Stomach (tissue), 8 donors: ENCODE measurements at regions not wholly inside any gene's neighbourhood (a gene's known extent, or its start where the extent isn't known, plus 50 kb on each side); places are given as distances from the start of the nearest gene placed in this dataset.
"Not testable (repeated sequence)": the region's sequence is repeated elsewhere in the genome, so short reads cannot be mapped to it uniquely, and the experiment has no call there.

Experiments used
- DNase-seq, 2 donors: peaks; one replicate each; pipeline versions ENCODE4 v3.0.0 to v3.0.0-alpha.2; 2013 to 2019
- H3K27ac ChIP-seq, 5 donors: fragments of 200-600 bp in 4 of 5; sonication (generic) in 4 of 5; one replicate each; pipeline ENCODE4 v1.5.1; 2013 to 2019; ENCODE audit warnings: mild to moderate bottlenecking in 1 of 5, moderate library complexity in 1 of 5
- H3K27me3 ChIP-seq, 3 donors: fragments of 200-600 bp; sonication (generic); one replicate each; pipeline ENCODE4 v1.5.1; 2017 to 2019; ENCODE audit warnings: mixed run types in 1 of 3
- H3K36me3 ChIP-seq, 4 donors: fragments of 200-600 bp; sonication (generic); 1 replicate in 3 of 4; 2 replicates in 1 of 4; pipeline ENCODE4 v1.5.1; 2016 to 2019
- H3K4me1 ChIP-seq, 4 donors: fragments of 200-600 bp; sonication (generic); one replicate each; pipeline ENCODE4 v1.5.1; 2016 to 2019
- H3K4me3 ChIP-seq, 4 donors: fragments of 200-600 bp; sonication (generic) in 3 of 4; one replicate each; pipeline ENCODE4 v1.5.1; 2016 to 2019; ENCODE audit warnings: mild to moderate bottlenecking in 1 of 4
- H3K9me3 ChIP-seq, 4 donors: fragments of 200-600 bp; sonication (generic); one replicate each; pipeline ENCODE4 v1.5.1; 2016 to 2019
- CTCF ChIP-seq, 7 experiments: fragments of 450-650 bp in 4 of 7; fragments of 200-600 bp in 3 of 7; sonication (generic) in 3 of 7; IDR thresholded peaks; one replicate each; pipeline ENCODE4 v1.5.1; 2016 to 2019; ENCODE audit warnings: antibody characterized with exemption in 7 of 7, control low read depth in 2 of 7, mild to moderate bottlenecking in 1 of 7
- EP300 ChIP-seq: sonication (generic); formaldehyde crosslinking; IDR thresholded peaks from one replicate; pipeline ENCODE4 v1.6.1; 2017; ENCODE audit warnings: antibody characterized with exemption
- POLR2A ChIP-seq, 4 donors: fragments of 450-650 bp; IDR thresholded peaks; one replicate each; pipeline ENCODE4 v1.6.1; 2016; ENCODE audit warnings: antibody characterized with exemption in 4 of 4, control low read depth in 2 of 4, mild to moderate bottlenecking in 1 of 4, moderate library complexity in 1 of 4
- POLR2AphosphoS5 ChIP-seq, 3 donors: sonication (generic); formaldehyde crosslinking; IDR thresholded peaks; one replicate each; pipeline ENCODE4 v1.6.1; 2016; ENCODE audit warnings: antibody characterized with exemption in 3 of 3
- WGBS, 5 donors: extraction: QIAGEN DNeasy Blood & Tissue Kit in 3 of 5; methylation state at CpG; one replicate each; pipeline versions ENCODE4 v1.1.5 to v1.1.7; 2013 to 2018; 5-methylcytosine and 5-hydroxymethylcytosine counted together
- intact Hi-C: fragments of 100-400 bp; cut with DNase I; formaldehyde crosslinking; loops from one replicate; pipeline ENCODE4 v1.15.1; 2023; ENCODE audit warnings: low total_unique reads
- donor health status: healthy with polysubstance abuse.
- donor health status: Bipolar disorder and iron deficiency.
- donor health status: healthy.

- DNase-seq = no peak
- WGBS, 5 donors = 54 to 75% (median 70%) methylated on average over 6 of the region's 6 CpGs
- no peak overlapping the region for H3K27ac ChIP-seq
- intact Hi-C loops = no loop called here
- no peak overlapping the region for H3K4me3 ChIP-seq
- no peaks in the 10 kb centered on the region for H3K4me1 ChIP-seq
- peaks cover 0 to 43% (median 28%) of the 10 kb centered on the region in 4 donors for H3K9me3 ChIP-seq
- no peak for TF ChIP-seq EP300
- no peak for TF ChIP-seq CTCF (IDR thresholded peaks at IDR 0.05)
- no peak for TF ChIP-seq POLR2A (IDR thresholded peaks at IDR 0.05)
- TF ChIP-seq POLR2AphosphoS5 (IDR thresholded peaks at IDR 0.05) = no peak
- no peaks in the 10 kb centered on the region for H3K27me3 ChIP-seq
- H3K36me3 ChIP-seq = no peaks in the 10 kb centered on the region
Measured at GRCh38 chr4:159927781-159928180, 824.9 kb downstream of the RAPGEF2 start.

- H3K4me3 ChIP-seq, H3K27me3 ChIP-seq, DNase-seq, H3K36me3 ChIP-seq, intact Hi-C loops, H3K27ac ChIP-seq, H3K4me1 ChIP-seq: not testable (repeated sequence)
- WGBS, 5 donors = 86 to 98% (median 92%) methylated on average over 7 to 8 of the region's 8 CpGs
- H3K9me3 ChIP-seq = peaks cover 0 to 20% (median 6%) of the 10 kb centered on the region in 4 donors
Measured at GRCh38 chr4:159934602-159935001, 831.7 kb downstream of the RAPGEF2 start.

- no peak overlapping the region for H3K27ac ChIP-seq
- no peak for TF ChIP-seq CTCF (IDR thresholded peaks at IDR 0.05)
- WGBS, 5 donors = 74 to 87% (median 80%) methylated on average over 3 of the region's 3 CpGs
Measured at GRCh38 chr4:159937595-159937994, 834.7 kb downstream of the RAPGEF2 start.

GRCh38 chr4:159939681-159940080 is 836.8 kb downstream of the RAPGEF2 start:
- H3K27ac ChIP-seq, intact Hi-C loops, H3K4me1 ChIP-seq, DNase-seq, H3K27me3 ChIP-seq, H3K4me3 ChIP-seq, H3K36me3 ChIP-seq: not testable (repeated sequence)
- 90 to 100% (median 95%) methylated on average over 6 to 25 of the region's 25 CpGs for WGBS, 5 donors
- peaks cover 0 to 10% (median 2%) of the 10 kb centered on the region in 4 donors for H3K9me3 ChIP-seq

More at GRCh38 chr4:159937595-159937994, 834.7 kb downstream of the RAPGEF2 start:
- peaks cover 0 to 20% (median 6%) of the 10 kb centered on the region in 4 donors for H3K9me3 ChIP-seq
- no peaks in the 10 kb centered on the region for H3K36me3 ChIP-seq
- H3K4me1 ChIP-seq = no peaks in the 10 kb centered on the region
- intact Hi-C loops = no loop called here
- no peak for DNase-seq
- H3K4me3 ChIP-seq = no peak overlapping the region
- no peaks in the 10 kb centered on the region for H3K27me3 ChIP-seq

- Histone ChIP-seq H3K36me3 (no peaks in the 10 kb centered on the region), H3K4me3 (no peak overlapping the region), H3K4me1 (no peaks in the 10 kb centered on the region), H3K27me3 (no peaks in the 10 kb centered on the region), H3K27ac (no peak overlapping the region), H3K9me3 (no peaks in the 10 kb centered on the region)
- 64 to 87% (median 67%) methylated on average over 3 of the region's 3 CpGs for WGBS, 5 donors
- TF ChIP-seq POLR2AphosphoS5 (IDR thresholded peaks at IDR 0.05) (no peak), CTCF (IDR thresholded peaks at IDR 0.05) (no peak), EP300 (no peak), POLR2A (IDR thresholded peaks at IDR 0.05) (no peak)
- intact Hi-C loops = no loop called here
- DNase-seq = no peak
Measured at GRCh38 chr4:159941076-159941475, 838.2 kb downstream of the RAPGEF2 start.

- no peak for DNase-seq
- intact Hi-C loops = no loop called here
- WGBS, 5 donors = 70 to 86% (median 80%) methylated on average over 4 of the region's 4 CpGs
- Histone ChIP-seq H3K27ac (no peak overlapping the region), H3K36me3 (no peaks in the 10 kb centered on the region), H3K4me3 (no peak overlapping the region), H3K9me3 (no peaks in the 10 kb centered on the region), H3K27me3 (no peaks in the 10 kb centered on the region), H3K4me1 (peaks cover 0 to 7% (median 0%) of the 10 kb centered on the region in 4 donors)
- TF ChIP-seq POLR2AphosphoS5 (IDR thresholded peaks at IDR 0.05) = no peak
- TF ChIP-seq CTCF (IDR thresholded peaks at IDR 0.05) = no peak
- TF ChIP-seq POLR2A (IDR thresholded peaks at IDR 0.05) = no peak
- TF ChIP-seq EP300 = no peak
Measured at GRCh38 chr4:159944477-159944876, 841.6 kb downstream of the RAPGEF2 start.
